WTC11 (cell line): ENCODE measurements at regions not wholly inside any gene's neighbourhood (a gene's known extent, or its start where the extent isn't known, plus 50 kb on each side); places are given as distances from the start of the nearest gene placed in this dataset.

Source experiments
- ATAC-seq: fragments of 200-7000 bp; cut with Tn5 transposase; 2 replicates; pipeline ENCODE4 v1.10.0; 2021; ENCODE audit warnings: mild to moderate bottlenecking, moderate library complexity
- CTCF ChIA-PET: fragments of 300-600 bp; sonication (Branson Sonifier 250); formaldehyde crosslinking; loops from one replicate; lab custom pipeline; 2021; ENCODE audit warnings: antibody characterized with exemption; lab: Charles Lee
- POLR2A ChIA-PET: fragments of 350-600 bp; sonication (Branson Sonifier 250); formaldehyde crosslinking; loops from one replicate; lab custom pipeline; 2021; ENCODE audit warnings: antibody characterized with exemption; lab: Charles Lee
- DNase-seq: peaks from one replicate; pipeline ENCODE4 v3.0.0; 2021; ENCODE audit warnings: low spot score
- H3K27ac Mint-ChIP-seq: 2 replicates; pipeline ENCODE4 v1.8.0; 2021; ENCODE audit warnings: mixed read lengths
- H3K27me3 Mint-ChIP-seq: 2 replicates; pipeline ENCODE4 v1.8.0; 2021; ENCODE audit warnings: low read depth, mild to moderate bottlenecking, moderate library complexity, mixed read lengths
- H3K36me3 Mint-ChIP-seq: 2 replicates; pipeline ENCODE4 v1.8.0; 2021; ENCODE audit warnings: mixed read lengths
- H3K4me1 Mint-ChIP-seq: 2 replicates; pipeline ENCODE4 v1.8.0; 2022; ENCODE audit warnings: mixed read lengths
- H3K4me3 Mint-ChIP-seq: 2 replicates; pipeline ENCODE4 v1.8.0; 2021; ENCODE audit warnings: mild to moderate bottlenecking, moderate library complexity, mixed read lengths
- H3K9me3 Mint-ChIP-seq: 2 replicates; pipeline ENCODE4 v1.8.0; 2021; ENCODE audit warnings: mixed read lengths
- ELF4 ChIP-seq: sonication (generic); formaldehyde crosslinking; IDR thresholded peaks from 2 replicates; pipeline ENCODE4 v1.8.1; 2022; ENCODE audit warnings: low read depth, mild to moderate bottlenecking, moderate library complexity, missing genetic modification reagents
- GABPB1 ChIP-seq: sonication (generic); formaldehyde crosslinking; IDR thresholded peaks from 2 replicates; pipeline ENCODE4 v1.8.1; 2023; ENCODE audit warnings: mild to moderate bottlenecking, missing genetic modification reagents
- GRHL2 ChIP-seq: fragments of 250-450 bp; sonication (Bioruptor Pico); IDR thresholded peaks from 2 replicates; pipeline ENCODE4 v1.8.0; 2022; ENCODE audit warnings: mild to moderate bottlenecking, moderate library complexity; ENCODE audit not compliant: insufficient replicate concordance, severe bottlenecking
- GTF2I ChIP-seq: fragments of 250-450 bp; sonication (Bioruptor Pico); conservative IDR thresholded peaks from 2 replicates; pipeline ENCODE4 v1.4.0; 2021; ENCODE audit warnings: mild to moderate bottlenecking
- JUN ChIP-seq: sonication (generic); formaldehyde crosslinking; IDR thresholded peaks from 2 replicates; pipeline ENCODE4 v1.8.0; 2023; ENCODE audit warnings: mild to moderate bottlenecking, missing genetic modification reagents
- KAT7 ChIP-seq: sonication (generic); formaldehyde crosslinking; IDR thresholded peaks from 2 replicates; pipeline ENCODE4 v1.8.1; 2023; ENCODE audit warnings: missing genetic modification reagents, mild to moderate bottlenecking, borderline replicate concordance
- NR1H2 ChIP-seq: sonication (generic); formaldehyde crosslinking; IDR thresholded peaks from 2 replicates; pipeline ENCODE4 v1.9.0; 2021; ENCODE audit warnings: mild to moderate bottlenecking, moderate library complexity, missing genetic modification reagents
- NR3C1 ChIP-seq: sonication (generic); formaldehyde crosslinking; conservative IDR thresholded peaks from 2 replicates; pipeline ENCODE4 v1.8.1; 2023; ENCODE audit warnings: low read depth, mild to moderate bottlenecking, missing genetic modification reagents
- RORB ChIP-seq: fragments of 250-450 bp; sonication (Bioruptor Pico); IDR thresholded peaks from 2 replicates; pipeline ENCODE4 v1.9.0; 2021; ENCODE audit warnings: mild to moderate bottlenecking
- ZNF416 ChIP-seq: fragments of 250-450 bp; sonication (Bioruptor Pico); IDR thresholded peaks from 2 replicates; pipeline ENCODE4 v1.9.0; 2021; ENCODE audit warnings: mild to moderate bottlenecking, inconsistent platforms
- TF ChIP-seq, protein P1 (sequence below): fragments of 250-450 bp; sonication (Bioruptor Pico); IDR thresholded peaks from 2 replicates; pipeline ENCODE4 v1.9.0; 2021; ENCODE audit warnings: mild to moderate bottlenecking, borderline replicate concordance
- TF ChIP-seq, protein P2 (sequence below): fragments of 250-450 bp; sonication (Bioruptor Pico); IDR thresholded peaks from 2 replicates; pipeline ENCODE4 v1.9.0; 2021; ENCODE audit warnings: mild to moderate bottlenecking
- TF ChIP-seq, protein P3 (sequence below): fragments of 250-450 bp; sonication (Bioruptor Pico); IDR thresholded peaks from 2 replicates; pipeline ENCODE4 v1.9.0; 2021; ENCODE audit warnings: moderate library complexity, mild to moderate bottlenecking, inconsistent platforms, borderline replicate concordance
- TF ChIP-seq, protein P4 (sequence below): sonication (generic); formaldehyde crosslinking; IDR thresholded peaks from 2 replicates; pipeline ENCODE4 v1.8.0; 2022; ENCODE audit warnings: missing genetic modification reagents
- TF ChIP-seq, protein P5 (sequence below): sonication (generic); formaldehyde crosslinking; IDR thresholded peaks from 2 replicates; pipeline ENCODE4 v1.8.1; 2023; ENCODE audit warnings: mild to moderate bottlenecking, moderate library complexity, missing genetic modification reagents

DNA sequence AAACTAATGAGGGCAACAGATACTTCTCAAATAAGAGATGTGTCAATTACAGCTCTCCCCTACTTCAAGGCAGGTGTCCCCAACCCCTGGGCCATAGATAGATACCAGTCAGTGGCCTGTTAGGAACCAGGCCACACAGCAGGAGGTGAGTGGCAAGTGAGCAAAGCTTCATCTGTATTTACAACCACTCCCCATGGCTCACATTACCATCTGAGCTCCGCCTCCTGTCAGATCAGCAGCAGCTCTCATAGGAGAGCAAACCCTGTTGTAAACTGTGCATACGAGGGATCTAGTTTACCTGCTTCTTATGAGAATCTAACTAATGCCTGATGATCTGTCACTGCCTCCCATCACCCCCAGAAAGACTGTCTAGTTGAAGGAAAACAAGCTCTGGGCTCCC is 422.1 kb downstream of the GJA1 start:
- DNase-seq: peak; percentile 53
- ChIA-PET CTCF (interaction anchor here (0.9 to 2.3 kb wide), 2 partner anchors 8 to 503 kb away, joined by 3 to 14 read pairs; no protein-coding TSS in a partner anchor), POLR2A (no interaction called here)
- Mint-ChIP-seq H3K27ac (no peak overlapping the region), H3K9me3 (peaks cover 20% of the 10 kb centered on the region), H3K27me3 (no peaks in the 10 kb centered on the region), H3K4me1 (peaks cover 27% of the 10 kb centered on the region), H3K4me3 (no peak overlapping the region), H3K36me3 (peaks cover 14% of the 10 kb centered on the region)
- no peak for TF ChIP-seq ZNF416 (CRISPR knock-in tag)
- TF ChIP-seq, protein P1, sequence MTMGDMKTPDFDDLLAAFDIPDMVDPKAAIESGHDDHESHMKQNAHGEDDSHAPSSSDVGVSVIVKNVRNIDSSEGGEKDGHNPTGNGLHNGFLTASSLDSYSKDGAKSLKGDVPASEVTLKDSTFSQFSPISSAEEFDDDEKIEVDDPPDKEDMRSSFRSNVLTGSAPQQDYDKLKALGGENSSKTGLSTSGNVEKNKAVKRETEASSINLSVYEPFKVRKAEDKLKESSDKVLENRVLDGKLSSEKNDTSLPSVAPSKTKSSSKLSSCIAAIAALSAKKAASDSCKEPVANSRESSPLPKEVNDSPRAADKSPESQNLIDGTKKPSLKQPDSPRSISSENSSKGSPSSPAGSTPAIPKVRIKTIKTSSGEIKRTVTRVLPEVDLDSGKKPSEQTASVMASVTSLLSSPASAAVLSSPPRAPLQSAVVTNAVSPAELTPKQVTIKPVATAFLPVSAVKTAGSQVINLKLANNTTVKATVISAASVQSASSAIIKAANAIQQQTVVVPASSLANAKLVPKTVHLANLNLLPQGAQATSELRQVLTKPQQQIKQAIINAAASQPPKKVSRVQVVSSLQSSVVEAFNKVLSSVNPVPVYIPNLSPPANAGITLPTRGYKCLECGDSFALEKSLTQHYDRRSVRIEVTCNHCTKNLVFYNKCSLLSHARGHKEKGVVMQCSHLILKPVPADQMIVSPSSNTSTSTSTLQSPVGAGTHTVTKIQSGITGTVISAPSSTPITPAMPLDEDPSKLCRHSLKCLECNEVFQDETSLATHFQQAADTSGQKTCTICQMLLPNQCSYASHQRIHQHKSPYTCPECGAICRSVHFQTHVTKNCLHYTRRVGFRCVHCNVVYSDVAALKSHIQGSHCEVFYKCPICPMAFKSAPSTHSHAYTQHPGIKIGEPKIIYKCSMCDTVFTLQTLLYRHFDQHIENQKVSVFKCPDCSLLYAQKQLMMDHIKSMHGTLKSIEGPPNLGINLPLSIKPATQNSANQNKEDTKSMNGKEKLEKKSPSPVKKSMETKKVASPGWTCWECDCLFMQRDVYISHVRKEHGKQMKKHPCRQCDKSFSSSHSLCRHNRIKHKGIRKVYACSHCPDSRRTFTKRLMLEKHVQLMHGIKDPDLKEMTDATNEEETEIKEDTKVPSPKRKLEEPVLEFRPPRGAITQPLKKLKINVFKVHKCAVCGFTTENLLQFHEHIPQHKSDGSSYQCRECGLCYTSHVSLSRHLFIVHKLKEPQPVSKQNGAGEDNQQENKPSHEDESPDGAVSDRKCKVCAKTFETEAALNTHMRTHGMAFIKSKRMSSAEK (CRISPR knock-in tag): no peak
- TF ChIP-seq RORB: no peak
- TF ChIP-seq, protein P2, sequence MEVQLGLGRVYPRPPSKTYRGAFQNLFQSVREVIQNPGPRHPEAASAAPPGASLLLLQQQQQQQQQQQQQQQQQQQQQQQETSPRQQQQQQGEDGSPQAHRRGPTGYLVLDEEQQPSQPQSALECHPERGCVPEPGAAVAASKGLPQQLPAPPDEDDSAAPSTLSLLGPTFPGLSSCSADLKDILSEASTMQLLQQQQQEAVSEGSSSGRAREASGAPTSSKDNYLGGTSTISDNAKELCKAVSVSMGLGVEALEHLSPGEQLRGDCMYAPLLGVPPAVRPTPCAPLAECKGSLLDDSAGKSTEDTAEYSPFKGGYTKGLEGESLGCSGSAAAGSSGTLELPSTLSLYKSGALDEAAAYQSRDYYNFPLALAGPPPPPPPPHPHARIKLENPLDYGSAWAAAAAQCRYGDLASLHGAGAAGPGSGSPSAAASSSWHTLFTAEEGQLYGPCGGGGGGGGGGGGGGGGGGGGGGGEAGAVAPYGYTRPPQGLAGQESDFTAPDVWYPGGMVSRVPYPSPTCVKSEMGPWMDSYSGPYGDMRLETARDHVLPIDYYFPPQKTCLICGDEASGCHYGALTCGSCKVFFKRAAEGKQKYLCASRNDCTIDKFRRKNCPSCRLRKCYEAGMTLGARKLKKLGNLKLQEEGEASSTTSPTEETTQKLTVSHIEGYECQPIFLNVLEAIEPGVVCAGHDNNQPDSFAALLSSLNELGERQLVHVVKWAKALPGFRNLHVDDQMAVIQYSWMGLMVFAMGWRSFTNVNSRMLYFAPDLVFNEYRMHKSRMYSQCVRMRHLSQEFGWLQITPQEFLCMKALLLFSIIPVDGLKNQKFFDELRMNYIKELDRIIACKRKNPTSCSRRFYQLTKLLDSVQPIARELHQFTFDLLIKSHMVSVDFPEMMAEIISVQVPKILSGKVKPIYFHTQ: no peak
- TF ChIP-seq ELF4 (CRISPR knock-in tag): no peak
- no peak for TF ChIP-seq GABPB1 (CRISPR knock-in tag)
- no peak for TF ChIP-seq KAT7 (CRISPR knock-in tag)
- no peak for TF ChIP-seq JUN
- ATAC-seq: peak; percentile 78

DNA sequence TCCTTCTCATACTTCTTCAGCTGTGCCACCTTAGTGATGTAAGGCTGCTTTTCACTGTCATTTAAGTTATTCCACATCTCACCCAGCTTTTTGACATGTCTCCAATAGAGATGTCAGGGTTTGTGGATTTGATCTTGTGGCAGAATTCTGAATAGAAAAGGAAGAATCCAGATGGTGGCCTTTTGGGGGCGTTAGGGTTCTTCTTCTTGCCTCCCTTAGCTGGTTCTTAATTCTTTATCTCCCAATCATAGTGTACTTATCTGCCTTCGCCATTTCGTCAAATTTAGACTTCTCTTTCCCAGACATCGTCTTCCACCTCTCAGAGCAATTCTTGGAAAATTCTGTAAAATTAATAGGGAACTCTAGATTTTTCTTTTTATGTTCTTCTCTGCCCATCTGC is 422.9 kb downstream of the GJA1 start:
- POLR2A ChIA-PET: no interaction called here
- no peak for DNase-seq
- Mint-ChIP-seq H3K4me3 (no peak overlapping the region), H3K36me3 (peaks cover 14% of the 10 kb centered on the region), H3K27ac (no peak overlapping the region), H3K9me3 (peaks cover 20% of the 10 kb centered on the region), H3K27me3 (no peaks in the 10 kb centered on the region), H3K4me1 (peaks cover 27% of the 10 kb centered on the region)
- no peak for ATAC-seq
- CTCF ChIA-PET: interaction anchor here (2.3 kb wide), 1 partner anchor 9 kb away, joined by 14 read pairs; no protein-coding TSS in a partner anchor
- TF ChIP-seq NR3C1 (CRISPR knock-in tag): no peak
- no peak for TF ChIP-seq NR1H2 (CRISPR knock-in tag)
- TF ChIP-seq, protein P3, sequence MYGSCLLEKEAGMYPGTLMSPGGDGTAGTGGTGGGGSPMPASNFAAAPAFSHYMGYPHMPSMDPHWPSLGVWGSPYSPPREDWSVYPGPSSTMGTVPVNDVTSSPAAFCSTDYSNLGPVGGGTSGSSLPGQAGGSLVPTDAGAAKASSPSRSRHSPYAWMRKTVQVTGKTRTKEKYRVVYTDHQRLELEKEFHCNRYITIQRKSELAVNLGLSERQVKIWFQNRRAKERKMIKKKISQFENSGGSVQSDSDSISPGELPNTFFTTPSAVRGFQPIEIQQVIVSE (CRISPR knock-in tag): no peak
- TF ChIP-seq, protein P4, sequence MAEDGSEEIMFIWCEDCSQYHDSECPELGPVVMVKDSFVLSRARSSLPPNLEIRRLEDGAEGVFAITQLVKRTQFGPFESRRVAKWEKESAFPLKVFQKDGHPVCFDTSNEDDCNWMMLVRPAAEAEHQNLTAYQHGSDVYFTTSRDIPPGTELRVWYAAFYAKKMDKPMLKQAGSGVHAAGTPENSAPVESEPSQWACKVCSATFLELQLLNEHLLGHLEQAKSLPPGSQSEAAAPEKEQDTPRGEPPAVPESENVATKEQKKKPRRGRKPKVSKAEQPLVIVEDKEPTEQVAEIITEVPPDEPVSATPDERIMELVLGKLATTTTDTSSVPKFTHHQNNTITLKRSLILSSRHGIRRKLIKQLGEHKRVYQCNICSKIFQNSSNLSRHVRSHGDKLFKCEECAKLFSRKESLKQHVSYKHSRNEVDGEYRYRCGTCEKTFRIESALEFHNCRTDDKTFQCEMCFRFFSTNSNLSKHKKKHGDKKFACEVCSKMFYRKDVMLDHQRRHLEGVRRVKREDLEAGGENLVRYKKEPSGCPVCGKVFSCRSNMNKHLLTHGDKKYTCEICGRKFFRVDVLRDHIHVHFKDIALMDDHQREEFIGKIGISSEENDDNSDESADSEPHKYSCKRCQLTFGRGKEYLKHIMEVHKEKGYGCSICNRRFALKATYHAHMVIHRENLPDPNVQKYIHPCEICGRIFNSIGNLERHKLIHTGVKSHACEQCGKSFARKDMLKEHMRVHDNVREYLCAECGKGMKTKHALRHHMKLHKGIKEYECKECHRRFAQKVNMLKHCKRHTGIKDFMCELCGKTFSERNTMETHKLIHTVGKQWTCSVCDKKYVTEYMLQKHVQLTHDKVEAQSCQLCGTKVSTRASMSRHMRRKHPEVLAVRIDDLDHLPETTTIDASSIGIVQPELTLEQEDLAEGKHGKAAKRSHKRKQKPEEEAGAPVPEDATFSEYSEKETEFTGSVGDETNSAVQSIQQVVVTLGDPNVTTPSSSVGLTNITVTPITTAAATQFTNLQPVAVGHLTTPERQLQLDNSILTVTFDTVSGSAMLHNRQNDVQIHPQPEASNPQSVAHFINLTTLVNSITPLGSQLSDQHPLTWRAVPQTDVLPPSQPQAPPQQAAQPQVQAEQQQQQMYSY: no peak
- no peak for TF ChIP-seq GTF2I (CRISPR knock-in tag)
- no peak for TF ChIP-seq GRHL2
- TF ChIP-seq, protein P2: no peak
- TF ChIP-seq, protein P5, sequence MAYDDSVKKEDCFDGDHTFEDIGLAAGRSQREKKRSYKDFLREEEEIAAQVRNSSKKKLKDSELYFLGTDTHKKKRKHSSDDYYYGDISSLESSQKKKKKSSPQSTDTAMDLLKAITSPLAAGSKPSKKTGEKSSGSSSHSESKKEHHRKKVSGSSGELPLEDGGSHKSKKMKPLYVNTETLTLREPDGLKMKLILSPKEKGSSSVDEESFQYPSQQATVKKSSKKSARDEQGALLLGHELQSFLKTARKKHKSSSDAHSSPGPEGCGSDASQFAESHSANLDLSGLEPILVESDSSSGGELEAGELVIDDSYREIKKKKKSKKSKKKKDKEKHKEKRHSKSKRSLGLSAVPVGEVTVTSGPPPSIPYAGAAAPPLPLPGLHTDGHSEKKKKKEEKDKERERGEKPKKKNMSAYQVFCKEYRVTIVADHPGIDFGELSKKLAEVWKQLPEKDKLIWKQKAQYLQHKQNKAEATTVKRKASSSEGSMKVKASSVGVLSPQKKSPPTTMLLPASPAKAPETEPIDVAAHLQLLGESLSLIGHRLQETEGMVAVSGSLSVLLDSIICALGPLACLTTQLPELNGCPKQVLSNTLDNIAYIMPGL (CRISPR knock-in tag): no peak
